H1 (cell line): ENCODE measurements at regions not wholly inside any gene's neighbourhood (a gene's known extent, or its start where the extent isn't known, plus 50 kb on each side); places are given as distances from the start of the nearest gene placed in this dataset.
A peak's percentile ranks its signal among the peaks of the same experiment; 100 is the strongest.

Source experiments
- CTCF ChIA-PET: fragments of 300-600 bp; sonication (Branson Sonifier 250); formaldehyde crosslinking; loops from one replicate; lab custom pipeline; 2021; ENCODE audit not compliant: partially characterized antibody; lab: Charles Lee
- POLR2A ChIA-PET: fragments of 300-600 bp; sonication (Branson Sonifier 250); formaldehyde crosslinking; loops from one replicate; lab custom pipeline; 2021; ENCODE audit warnings: inconsistent platforms; ENCODE audit not compliant: partially characterized antibody; lab: Charles Lee
- DNase-seq, 2 experiments: peaks; one replicate each; pipeline versions ENCODE4 v3.0.0 to v3.0.0-alpha.2; 2010 to 2022; ENCODE audit warnings: low spot score in 2 of 2, low read depth in 1 of 2, mixed read lengths in 1 of 2
- FAIRE-seq: peaks from 2 replicates; lab custom pipeline; 2011; peaks lifted over from hg19 to GRCh38; lab: Jason Lieb, UNC
- H2AFZ ChIP-seq: 2 replicates; pipeline ENCODE4 v1.8.1; 2012; ENCODE audit warnings: low read length, inconsistent platforms
- H2AK5ac ChIP-seq: 2 replicates; pipeline ENCODE4 v1.6.1; 2013; ENCODE audit warnings: low read depth, low read length
- H2BK120ac ChIP-seq: replicated peaks from 2 replicates; pipeline ENCODE3; 2013; ENCODE audit warnings: low read depth, low read length, inconsistent platforms
- H2BK12ac ChIP-seq: 2 replicates; pipeline ENCODE4 v1.6.1; 2013; ENCODE audit warnings: low read depth, low read length
- H2BK15ac ChIP-seq: 2 replicates; pipeline ENCODE4 v1.6.1; 2013; ENCODE audit warnings: low read length
- H2BK20ac ChIP-seq: 2 replicates; pipeline ENCODE4 v1.6.1; 2013; ENCODE audit warnings: low read length
- H2BK5ac ChIP-seq: 2 replicates; pipeline ENCODE4 v1.6.1; 2013; ENCODE audit warnings: low read depth, low read length
- H3K14ac ChIP-seq: 2 replicates; pipeline ENCODE4 v1.6.1; 2013; ENCODE audit warnings: inconsistent platforms; ENCODE audit not compliant: insufficient read length
- H3K18ac ChIP-seq: 2 replicates; pipeline ENCODE4 v1.6.1; 2013; ENCODE audit warnings: low read length; ENCODE audit errors: extremely low read depth
- H3K23ac ChIP-seq: 2 replicates; pipeline ENCODE4 v1.6.1; 2013; ENCODE audit warnings: inconsistent platforms; ENCODE audit not compliant: insufficient read length
- H3K23me2 ChIP-seq: 2 replicates; pipeline ENCODE4 v1.6.1; 2013; ENCODE audit warnings: low read depth, low read length
- H3K27ac ChIP-seq: 2 replicates; pipeline ENCODE4 v1.6.1; 2011; ENCODE audit warnings: low read depth, low read length, inconsistent platforms
- H3K27me3 ChIP-seq, 4 experiments: replicated peaks in 1 of 4; 1 replicate in 1 of 4; 2 replicates in 3 of 4; pipeline versions ENCODE4 v1.6.1 to v1.8.1; 2011 to 2013; ENCODE audit warnings: low read length in 3 of 4, mild to moderate bottlenecking in 3 of 4, inconsistent platforms in 2 of 4, mixed read lengths in 2 of 4, moderate library complexity in 1 of 4; ENCODE audit not compliant: control insufficient read depth in 3 of 4, insufficient read depth in 3 of 4; ENCODE audit errors: extremely low read depth in 1 of 4
- H3K36me3 ChIP-seq, 4 experiments: 2 replicates each; pipeline versions ENCODE4 v1.6.1 to v1.8.1; 2011 to 2013; ENCODE audit warnings: mild to moderate bottlenecking in 4 of 4, low read length in 3 of 4, moderate library complexity in 2 of 4, control low read depth in 1 of 4, inconsistent platforms in 1 of 4; ENCODE audit not compliant: insufficient read depth in 4 of 4, control insufficient read depth in 2 of 4
- H3K4ac ChIP-seq: replicated peaks from 2 replicates; pipeline ENCODE3; 2013; ENCODE audit warnings: low read length, low read depth, mixed read lengths, inconsistent platforms; ENCODE audit not compliant: insufficient read length
- H3K4me1 ChIP-seq, 4 experiments: replicated peaks in 1 of 4; 1 replicate in 1 of 4; 2 replicates in 3 of 4; pipeline versions ENCODE4 v1.6.1 to v1.8.1; 2011 to 2013; ENCODE audit warnings: low read length in 3 of 4, inconsistent platforms in 2 of 4, mixed read lengths in 1 of 4; ENCODE audit not compliant: insufficient read depth in 4 of 4, control insufficient read depth in 3 of 4
- H3K4me2 ChIP-seq, 2 experiments: 2 replicates each; pipeline versions ENCODE4 v1.6.1 to v1.8.1; 2011 to 2013; ENCODE audit warnings: low read depth in 2 of 2, low read length in 2 of 2, control low read depth in 1 of 2, inconsistent platforms in 1 of 2, mild to moderate bottlenecking in 1 of 2; ENCODE audit not compliant: insufficient read depth in 1 of 2
- H3K4me3 ChIP-seq, 4 experiments: fragments of 200-600, 300-600 bp in 1 of 4; sonication (generic), shearing (Covaris generic), sonication (Bioruptor Twin) in 1 of 4; 2 replicates each; pipeline versions ENCODE4 v1.5.1 to v1.8.1; 2011 to 2016; ENCODE audit warnings: low read length in 4 of 4, low read depth in 3 of 4, control low read depth in 2 of 4, inconsistent platforms in 2 of 4, mild to moderate bottlenecking in 2 of 4, mixed read lengths in 1 of 4, moderate library complexity in 1 of 4; ENCODE audit not compliant: insufficient read depth in 2 of 4; ENCODE audit errors: extremely low read depth in 1 of 4
- H3K56ac ChIP-seq: replicated peaks from 2 replicates; pipeline ENCODE3; 2013; ENCODE audit warnings: low read depth, mild to moderate bottlenecking, mixed read lengths, low read length, inconsistent platforms; ENCODE audit not compliant: insufficient read length
- H3K79me1 ChIP-seq: 2 replicates; pipeline ENCODE4 v1.6.1; 2013; ENCODE audit warnings: low read depth, low read length, control low read depth
- H3K79me2 ChIP-seq, 2 experiments: 2 replicates each; pipeline versions ENCODE4 v1.6.1 to v1.8.1; 2012 to 2013; ENCODE audit warnings: low read length in 2 of 2, mild to moderate bottlenecking in 2 of 2, inconsistent platforms in 1 of 2; ENCODE audit not compliant: insufficient read depth in 2 of 2, control insufficient read depth in 1 of 2
- H3K9ac ChIP-seq, 4 experiments: replicated peaks in 1 of 4; 1 replicate in 1 of 4; 2 replicates in 3 of 4; pipeline versions ENCODE4 v1.6.1 to v1.8.1; 2011 to 2013; ENCODE audit warnings: low read depth in 3 of 4, low read length in 3 of 4, control low read depth in 2 of 4, mild to moderate bottlenecking in 2 of 4, moderate library complexity in 2 of 4, inconsistent platforms in 1 of 4; ENCODE audit errors: extremely low read depth in 1 of 4
- H3K9me3 ChIP-seq, 2 experiments: 2 replicates each; pipeline versions ENCODE4 v1.6.1 to v1.8.1; 2012 to 2013; ENCODE audit warnings: mild to moderate bottlenecking in 2 of 2, moderate library complexity in 2 of 2, control low read depth in 1 of 2, inconsistent platforms in 1 of 2, low read depth in 1 of 2, low read length in 1 of 2, mixed read lengths in 1 of 2; ENCODE audit not compliant: insufficient read depth in 2 of 2
- H4K20me1 ChIP-seq, 2 experiments: replicated peaks in 1 of 2; 2 replicates each; pipeline versions ENCODE3 to v1.8.1; 2011 to 2013; ENCODE audit warnings: inconsistent platforms in 2 of 2, low read length in 2 of 2, mild to moderate bottlenecking in 1 of 2; ENCODE audit not compliant: insufficient read depth in 2 of 2, control insufficient read depth in 1 of 2
- H4K5ac ChIP-seq: 2 replicates; pipeline ENCODE4 v1.6.1; 2013; ENCODE audit warnings: low read length, low read depth, mixed read lengths, inconsistent platforms; ENCODE audit not compliant: insufficient read length
- H4K8ac ChIP-seq: 2 replicates; pipeline ENCODE4 v1.8.0; 2013; ENCODE audit warnings: mild to moderate bottlenecking, moderate library complexity, low read length, inconsistent platforms; ENCODE audit not compliant: insufficient read depth; ENCODE audit errors: extremely low read depth
- H4K91ac ChIP-seq: replicated peaks from 2 replicates; pipeline ENCODE3; 2013; ENCODE audit warnings: low read length, mixed read lengths, inconsistent platforms; ENCODE audit not compliant: insufficient read length
- BACH1 ChIP-seq: IDR thresholded peaks from 2 replicates; pipeline ENCODE4 v1.6.1; 2012; ENCODE audit warnings: low read length, improper control_type of control experiment
- CBX5 ChIP-seq: fragments of 300-800, 300-1000 bp; sonication (generic); IDR thresholded peaks from 2 replicates; pipeline ENCODE4 v1.7.1; 2016; ENCODE audit warnings: antibody characterized with exemption, low read length, low read depth
- CREB1 ChIP-seq: IDR thresholded peaks from 2 replicates; pipeline ENCODE4 v1.6.1; 2012; ENCODE audit warnings: inconsistent platforms
- GTF2F1 ChIP-seq: IDR thresholded peaks from 2 replicates; pipeline ENCODE4 v1.6.1; 2012; ENCODE audit warnings: low read depth, low read length, improper control_type of control experiment, borderline replicate concordance
- HDAC2 ChIP-seq, 2 experiments: fragments of 300-600 bp in 1 of 2; sonication (generic) in 1 of 2; IDR thresholded peaks; 2 replicates each; pipeline ENCODE4 v1.6.1; 2011 to 2012; ENCODE audit warnings: low read depth in 2 of 2, low read length in 2 of 2, mild to moderate bottlenecking in 2 of 2, moderate library complexity in 2 of 2, borderline replicate concordance in 1 of 2, inconsistent platforms in 1 of 2
- KDM4A ChIP-seq: IDR thresholded peaks from one replicate; pipeline ENCODE4 v1.7.1; 2012; ENCODE audit warnings: low read depth, mild to moderate bottlenecking, moderate library complexity, low read length, inconsistent platforms; ENCODE audit not compliant: severe bottlenecking
- MAFK ChIP-seq: IDR thresholded peaks from 2 replicates; pipeline ENCODE4 v1.6.1; 2012; ENCODE audit warnings: low read depth, mild to moderate bottlenecking, improper control_type of control experiment, low read length
- NRF1 ChIP-seq: IDR thresholded peaks from 2 replicates; pipeline ENCODE4 v1.6.1; 2011; ENCODE audit warnings: mild to moderate bottlenecking, low read depth, low read length, improper control_type of control experiment
- POLR2AphosphoS5 ChIP-seq: IDR thresholded peaks from 2 replicates; pipeline ENCODE4 v1.6.1; 2011; ENCODE audit warnings: low read depth, low read length
- POU5F1 ChIP-seq: IDR thresholded peaks from 2 replicates; pipeline ENCODE4 v1.6.1; 2011; ENCODE audit warnings: low read depth, mild to moderate bottlenecking, low read length, moderate library complexity
- RNF2 ChIP-seq: fragments of 200-900, 300-1000 bp; sonication (generic); IDR thresholded peaks from 2 replicates; pipeline ENCODE4 v1.7.1; 2016; ENCODE audit warnings: borderline replicate concordance, low read depth, mild to moderate bottlenecking, antibody characterized with exemption, low read length; ENCODE audit not compliant: poor library complexity, severe bottlenecking; ENCODE audit errors: missing control alignments
- SP1 ChIP-seq: IDR thresholded peaks from 2 replicates; pipeline ENCODE4 v1.6.1; 2011; ENCODE audit warnings: low read depth, low read length
- WGBS, 2 experiments: shearing (Covaris generic) in 1 of 2; methylation state at CpG; one replicate each; pipeline versions ENCODE4 v1.1.6 to v1.1.7; 2013 to 2015; ENCODE audit warnings: low lambda C conversion rate in 2 of 2, mixed read lengths in 2 of 2, inconsistent platforms in 1 of 2, low coverage in 1 of 2, missing lambda C conversion rate in 1 of 2; ENCODE audit not compliant: insufficient replicate concordance in 2 of 2, insufficient coverage in 1 of 2, insufficient read length in 1 of 2; ENCODE audit errors: extremely low coverage in 1 of 2, missing lambda C conversion rate in 1 of 2; 5-methylcytosine and 5-hydroxymethylcytosine counted together
- TF ChIP-seq, protein P1 (sequence below): IDR thresholded peaks from 2 replicates; pipeline ENCODE4 v1.6.1; 2012; ENCODE audit warnings: inconsistent platforms

- Histone ChIP-seq H3K4me1 (no peaks in the 10 kb centered on the region), H4K20me1 (no peaks in the 10 kb centered on the region), H3K14ac (no peak overlapping the region), H4K91ac (no peak overlapping the region)
- DNase-seq (no peak), FAIRE-seq (no peak)
- 76% methylated on average over 4 of the region's 4 CpGs; no CpG with 5 or more reads in 1 of the 2 experiments for WGBS, 2 experiments
- TF ChIP-seq KDM4A = no peak
- no peak for TF ChIP-seq BACH1
- TF ChIP-seq NRF1 = no peak
- no peak for TF ChIP-seq MAFK
- TF ChIP-seq POU5F1 = no peak
- TF ChIP-seq GTF2F1 = no peak
- TF ChIP-seq CBX5 = no peak
- TF ChIP-seq RNF2 = no peak
- no peak for TF ChIP-seq POLR2AphosphoS5
- TF ChIP-seq, protein P1, sequence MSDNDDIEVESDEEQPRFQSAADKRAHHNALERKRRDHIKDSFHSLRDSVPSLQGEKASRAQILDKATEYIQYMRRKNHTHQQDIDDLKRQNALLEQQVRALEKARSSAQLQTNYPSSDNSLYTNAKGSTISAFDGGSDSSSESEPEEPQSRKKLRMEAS = no peak
- no peak for TF ChIP-seq CREB1
- no peak for TF ChIP-seq SP1
- no peak for TF ChIP-seq HDAC2 (IDR thresholded peaks at IDR 0.05; ENCODE audit: borderline replicate concordance in 1 of 2, low read depth in 2 of 2, low read length in 2 of 2)
- TF ChIP-seq, all 59 proteins: peak for 0
- no peak overlapping the region for H3K4me3 ChIP-seq
- H2BK120ac ChIP-seq = no peak overlapping the region
- H3K4ac ChIP-seq = no peak overlapping the region
- no peak overlapping the region for H2BK5ac ChIP-seq
- H3K9ac ChIP-seq = no peak overlapping the region
- H2BK12ac ChIP-seq = no peak overlapping the region
- no peaks in the 10 kb centered on the region for H3K23me2 ChIP-seq
- ChIA-PET POLR2A (no interaction called here), CTCF (no interaction called here)
- H3K27ac ChIP-seq = no peak overlapping the region
- no peak overlapping the region for H4K5ac ChIP-seq
- no peaks in the 10 kb centered on the region for H3K79me1 ChIP-seq
- no peak overlapping the region for H3K56ac ChIP-seq
- no peaks in the 10 kb centered on the region for H3K79me2 ChIP-seq
- peak overlapping the region; percentile 77; the same call in 1 of the 2 replicates for H2AFZ ChIP-seq
- H2BK20ac ChIP-seq = no peak overlapping the region
- H4K8ac ChIP-seq = no peak overlapping the region
- H2AK5ac ChIP-seq = no peak overlapping the region; the same call in 1 of the 2 replicates
- no peak overlapping the region for H3K4me2 ChIP-seq
- H3K27me3 ChIP-seq = no peaks in the 10 kb centered on the region
- H3K18ac ChIP-seq = no peak overlapping the region
- H3K9me3 ChIP-seq = no peaks in the 10 kb centered on the region
- no peaks in the 10 kb centered on the region for H3K36me3 ChIP-seq
- H3K23ac ChIP-seq = no peak overlapping the region
- 0 out of 2 replicates have a peak overlapping the region, but pooled peaks have one; percentile 54 for H2BK15ac ChIP-seq
These were observed 101.0 kb upstream of the NXT1 start for GRCh38 chr20:23249541-23249940.
